ENCODE measurements at regions not wholly inside any gene's neighbourhood (a gene's known extent, or its start where the extent isn't known, plus 50 kb on each side); places are given as distances from the start of the nearest gene placed in this dataset.

DNA sequence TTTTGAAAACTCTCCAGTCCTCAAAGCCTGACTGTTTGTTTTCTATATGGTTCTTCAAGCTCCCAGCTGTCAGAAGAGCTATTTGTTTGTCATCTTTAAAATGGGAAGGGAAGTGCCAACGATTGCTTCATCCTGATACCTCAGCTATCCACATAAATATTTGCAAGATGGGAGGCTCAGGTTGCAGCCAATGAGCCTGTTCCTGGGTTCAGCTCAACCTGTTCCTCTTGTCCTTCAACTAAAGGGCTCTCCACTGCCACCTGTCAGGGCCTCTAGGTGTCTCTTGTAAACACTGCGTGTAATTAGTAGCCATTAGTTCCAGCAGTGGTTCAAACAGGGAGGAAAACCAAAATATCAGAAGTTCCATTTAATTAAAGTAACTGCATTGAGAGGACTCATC lies 445.1 kb downstream of the AJAP1 start:
- intact Hi-C loops (cut with micrococcal nuclease; ENCODE audit: unreplicated experiment), result no loop called here
- DNase-seq (ENCODE audit: low read depth, low spot score) (no peak), FAIRE-seq (no peak), ATAC-seq (no peak)
- no peaks in the 10 kb centered on the region for H3K79me2 ChIP-seq (ENCODE audit: control insufficient read depth, insufficient read depth, low read length)
- H3K9me3 ChIP-seq (replicated peaks; ENCODE audit: control insufficient read depth, insufficient read depth, low read length), result no peaks in the 10 kb centered on the region
- ChIA-PET POLR2A (no interaction called here), CTCF (no interaction called here), RAD21 (ENCODE audit: unreplicated experiment) (no interaction called here), SMC1A (ENCODE audit: uncharacterized antibody, unreplicated experiment) (no interaction called here)
- H3K9ac ChIP-seq (ENCODE audit: control insufficient read depth, insufficient read depth, low read length), result no peak overlapping the region
- H3K27ac ChIP-seq (ENCODE audit: control insufficient read depth, insufficient read depth), result no peak overlapping the region
- no peak overlapping the region for H3K4me2 ChIP-seq (ENCODE audit: control insufficient read depth, insufficient read depth)
- H2AFZ ChIP-seq (ENCODE audit: control insufficient read depth, low read depth, low read length), result no peak overlapping the region
- 10% methylated on average over 2 of the region's 2 CpGs for WGBS (ENCODE audit: insufficient coverage, insufficient replicate concordance, low lambda C conversion rate, missing lambda C conversion rate)
- no peaks in the 10 kb centered on the region for H3K4me1 ChIP-seq (ENCODE audit: control insufficient read depth, insufficient read depth, low read length)
- H3K27me3 ChIP-seq (replicated peaks in 1 of 2; ENCODE audit: control insufficient read depth in 2 of 2, insufficient read depth in 2 of 2, low read length in 1 of 2), result no peaks in the 10 kb centered on the region
- BruUV-seq (replicated peaks), result no TSS peak
- no peaks in the 10 kb centered on the region for H3K36me3 ChIP-seq (ENCODE audit: control insufficient read depth in 2 of 2, insufficient read depth in 2 of 2, low read length in 1 of 2)
- TF ChIP-seq RB1 (IDR thresholded peaks at IDR 0.05; ENCODE audit: borderline replicate concordance), result no peak
- TF ChIP-seq RCOR1 (conservative IDR thresholded peaks at IDR 0.05; ENCODE audit: low read depth, low read length), result no peak
- TF ChIP-seq, protein P1, sequence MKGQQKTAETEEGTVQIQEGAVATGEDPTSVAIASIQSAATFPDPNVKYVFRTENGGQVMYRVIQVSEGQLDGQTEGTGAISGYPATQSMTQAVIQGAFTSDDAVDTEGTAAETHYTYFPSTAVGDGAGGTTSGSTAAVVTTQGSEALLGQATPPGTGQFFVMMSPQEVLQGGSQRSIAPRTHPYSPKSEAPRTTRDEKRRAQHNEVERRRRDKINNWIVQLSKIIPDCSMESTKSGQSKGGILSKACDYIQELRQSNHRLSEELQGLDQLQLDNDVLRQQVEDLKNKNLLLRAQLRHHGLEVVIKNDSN (IDR thresholded peaks at IDR 0.05; ENCODE audit: borderline replicate concordance, extremely low read length, insufficient read depth, low read depth, low read length), result no peak
- no peak for TF ChIP-seq FOS (IDR thresholded peaks at IDR 0.05; ENCODE audit: borderline replicate concordance, extremely low read depth, insufficient read length)
- TF ChIP-seq PAX5 (IDR thresholded peaks at IDR 0.05; ENCODE audit: borderline replicate concordance, low read depth, low read length), result no peak
- no peak for TF ChIP-seq SRF (IDR thresholded peaks at IDR 0.05; ENCODE audit: low read depth in 2 of 2, low read length in 2 of 2)
- no peak for TF ChIP-seq BACH1 (IDR thresholded peaks at IDR 0.05; ENCODE audit: borderline replicate concordance)
- no peak for TF ChIP-seq IRF4 (IDR thresholded peaks at IDR 0.05; ENCODE audit: low read depth, low read length)
- no peak for TF ChIP-seq STAT1 (conservative IDR thresholded peaks at IDR 0.05)
- no peak for TF ChIP-seq ZBED1 (IDR thresholded peaks at IDR 0.05; ENCODE audit: borderline replicate concordance)
- TF ChIP-seq SUPT20H (IDR thresholded peaks at IDR 0.05; ENCODE audit: borderline replicate concordance, control insufficient read depth, low read depth, low read length), result no peak
- TF ChIP-seq NR2C1 (IDR thresholded peaks at IDR 0.05), result no peak
- no peak for TF ChIP-seq ZZZ3 (IDR thresholded peaks at IDR 0.05; ENCODE audit: control insufficient read depth, insufficient read length, low read depth)
- no peak for TF ChIP-seq EGR1 (IDR thresholded peaks at IDR 0.05; ENCODE audit: borderline replicate concordance in 1 of 2, low read depth in 2 of 2, low read length in 2 of 2)
- TF ChIP-seq POLR2AphosphoS2 (IDR thresholded peaks at IDR 0.05; ENCODE audit: low read depth, low read length), result no peak
- TF ChIP-seq ETV6 (conservative IDR thresholded peaks at IDR 0.05 in 1 of 2, IDR thresholded peaks at IDR 0.05 in 1 of 2; ENCODE audit: borderline replicate concordance in 1 of 2, low read depth in 1 of 2), result no peak
- no peak overlapping the region for H3K4me3 ChIP-seq
- in situ Hi-C loops (cut with MboI), result no loop called here
- no peaks in the 10 kb centered on the region for H4K20me1 ChIP-seq (ENCODE audit: control insufficient read depth, insufficient read depth)
